ENCODE measurements at regions not wholly inside any gene's neighbourhood (a gene's known extent, or its start where the extent isn't known, plus 50 kb on each side); places are given as distances from the start of the nearest gene placed in this dataset.

GRCh38 chr10:9994131-9994530 is 1023.5 kb upstream of the CELF2 start:
- FAIRE-seq (no peak), DNase-seq (ENCODE audit: low read depth, low spot score) (no peak)
- Histone ChIP-seq H3K27ac (ENCODE audit: control insufficient read depth, insufficient read depth, low read length) (no peak overlapping the region), H3K4me2 (ENCODE audit: control insufficient read depth, extremely low read depth, insufficient read depth, low read depth, low read length) (no peak overlapping the region), H3K79me2 (ENCODE audit: control insufficient read depth, insufficient read depth, low read length) (no peaks in the 10 kb centered on the region), H3K4me1 (ENCODE audit: control insufficient read depth, extremely low read depth, insufficient read depth, low read length) (no peaks in the 10 kb centered on the region), H3K27me3 (ENCODE audit: control insufficient read depth, extremely low read depth, insufficient read depth, low read length) (no peaks in the 10 kb centered on the region), H4K20me1 (ENCODE audit: control insufficient read depth, extremely low read depth, insufficient read depth, low read length) (no peaks in the 10 kb centered on the region), H3K9me1 (ENCODE audit: control insufficient read depth, extremely low read depth, insufficient read depth, low read length) (no peaks in the 10 kb centered on the region), H3K9ac (ENCODE audit: control insufficient read depth, extremely low read depth, insufficient read depth, low read length) (no peak overlapping the region), H2AFZ (ENCODE audit: control insufficient read depth, low read length) (no peak overlapping the region), H3K9me3 (ENCODE audit: control insufficient read depth, low read depth, low read length) (no peaks in the 10 kb centered on the region), H3K36me3 (ENCODE audit: control insufficient read depth in 2 of 2, extremely low read depth in 1 of 2, insufficient read depth in 2 of 2, low read length in 2 of 2) (no peaks in the 10 kb centered on the region), H3K4me3 (ENCODE audit: control insufficient read depth in 2 of 3, extremely low read depth in 1 of 3, insufficient read depth in 2 of 3, low read depth in 1 of 3, low read length in 3 of 3) (no peak overlapping the region)
- dilution Hi-C loops (cut with MboI; ENCODE audit: extremely low pct_ligation_motif_present, low sequenced_read_pairs), result no loop called here
- TF ChIP-seq CTCF (optimal IDR thresholded peaks at IDR 0.05 in 1 of 3, IDR thresholded peaks at IDR 0.05 in 1 of 3, conservative IDR thresholded peaks at IDR 0.05 in 1 of 3; ENCODE audit: extremely low read depth in 1 of 3, insufficient read depth in 2 of 3, low read length in 3 of 3), result no peak
- TF ChIP-seq EZH2 (IDR thresholded peaks at IDR 0.05; ENCODE audit: low read length), result no peak

- Histone ChIP-seq H3K36me3 (ENCODE audit: control insufficient read depth in 2 of 2, extremely low read depth in 1 of 2, insufficient read depth in 2 of 2, low read length in 2 of 2) (no peaks in the 10 kb centered on the region), H3K4me2 (ENCODE audit: control insufficient read depth, extremely low read depth, insufficient read depth, low read depth, low read length) (no peak overlapping the region), H3K9me1 (ENCODE audit: control insufficient read depth, extremely low read depth, insufficient read depth, low read length) (no peaks in the 10 kb centered on the region), H3K79me2 (ENCODE audit: control insufficient read depth, insufficient read depth, low read length) (no peaks in the 10 kb centered on the region), H3K4me1 (ENCODE audit: control insufficient read depth, extremely low read depth, insufficient read depth, low read length) (no peaks in the 10 kb centered on the region), H3K27me3 (ENCODE audit: control insufficient read depth, extremely low read depth, insufficient read depth, low read length) (no peaks in the 10 kb centered on the region), H3K27ac (ENCODE audit: control insufficient read depth, insufficient read depth, low read length) (no peak overlapping the region), H3K9ac (ENCODE audit: control insufficient read depth, extremely low read depth, insufficient read depth, low read length) (no peak overlapping the region), H3K9me3 (ENCODE audit: control insufficient read depth, low read depth, low read length) (no peaks in the 10 kb centered on the region), H4K20me1 (ENCODE audit: control insufficient read depth, extremely low read depth, insufficient read depth, low read length) (no peaks in the 10 kb centered on the region), H3K4me3 (ENCODE audit: control insufficient read depth in 2 of 3, extremely low read depth in 1 of 3, insufficient read depth in 2 of 3, low read depth in 1 of 3, low read length in 3 of 3) (no peak overlapping the region), H2AFZ (ENCODE audit: control insufficient read depth, low read length) (no peak overlapping the region)
- DNase-seq (ENCODE audit: low read depth, low spot score), result no peak
- TF ChIP-seq CTCF (optimal IDR thresholded peaks at IDR 0.05 in 1 of 3, IDR thresholded peaks at IDR 0.05 in 1 of 3, conservative IDR thresholded peaks at IDR 0.05 in 1 of 3; ENCODE audit: extremely low read depth in 1 of 3, insufficient read depth in 2 of 3, low read length in 3 of 3), result no peak
- TF ChIP-seq EZH2 (IDR thresholded peaks at IDR 0.05; ENCODE audit: low read length), result no peak
- no peak for FAIRE-seq
- dilution Hi-C loops (cut with MboI; ENCODE audit: extremely low pct_ligation_motif_present, low sequenced_read_pairs), result no loop called here
Measured at GRCh38 chr10:9999627-10000026, 1018.0 kb upstream of the CELF2 start.
